ENCODE measurements at regions not wholly inside any gene's neighbourhood (a gene's known extent, or its start where the extent isn't known, plus 50 kb on each side); places are given as distances from the start of the nearest gene placed in this dataset.

GRCh38 chr1:229815961-229816360 is 189.9 kb downstream of the URB2 start:
- Mint-ChIP-seq H3K4me1 (ENCODE audit: low read depth) (no peaks in the 10 kb centered on the region), H3K4me3 (no peak overlapping the region), H3K36me3 (ENCODE audit: low read depth) (no peaks in the 10 kb centered on the region), H3K27me3 (peaks cover 10% of the 10 kb centered on the region), H3K27ac (no peak overlapping the region), H3K9me3 (peaks cover 2% of the 10 kb centered on the region)
- intact Hi-C loops (cut with micrococcal nuclease), result no loop called here

GRCh38 chr1:229817936-229818335 is 191.9 kb downstream of the URB2 start:
- intact Hi-C loops (cut with micrococcal nuclease), result no loop called here
- Mint-ChIP-seq H3K4me3 (no peak overlapping the region), H3K9me3 (no peaks in the 10 kb centered on the region), H3K4me1 (ENCODE audit: low read depth) (no peaks in the 10 kb centered on the region), H3K36me3 (ENCODE audit: low read depth) (no peaks in the 10 kb centered on the region), H3K27ac (no peak overlapping the region), H3K27me3 (peaks cover 12% of the 10 kb centered on the region)

GRCh38 chr1:229819091-229819490 is 193.0 kb downstream of the URB2 start:
- Mint-ChIP-seq H3K27me3 (peaks cover 12% of the 10 kb centered on the region), H3K27ac (no peak overlapping the region), H3K9me3 (no peaks in the 10 kb centered on the region), H3K4me1 (ENCODE audit: low read depth) (no peaks in the 10 kb centered on the region), H3K4me3 (no peak overlapping the region), H3K36me3 (ENCODE audit: low read depth) (no peaks in the 10 kb centered on the region)
- intact Hi-C loops (cut with micrococcal nuclease), result no loop called here

- no peaks in the 10 kb centered on the region for H3K9me3 Mint-ChIP-seq
- no peak overlapping the region for H3K27ac Mint-ChIP-seq
- no peaks in the 10 kb centered on the region for H3K36me3 Mint-ChIP-seq (ENCODE audit: low read depth)
- no peaks in the 10 kb centered on the region for H3K4me1 Mint-ChIP-seq (ENCODE audit: low read depth)
- H3K4me3 Mint-ChIP-seq, result no peak overlapping the region
- intact Hi-C loops (cut with micrococcal nuclease), result no loop called here
- H3K27me3 Mint-ChIP-seq, result peaks cover 6% of the 10 kb centered on the region
Observed at GRCh38 chr1:229822026-229822425, 196.0 kb downstream of the URB2 start.

- Mint-ChIP-seq H3K4me3 (no peak overlapping the region), H3K4me1 (ENCODE audit: low read depth) (no peaks in the 10 kb centered on the region), H3K27ac (no peak overlapping the region), H3K36me3 (ENCODE audit: low read depth) (no peaks in the 10 kb centered on the region), H3K27me3 (peaks cover 5% of the 10 kb centered on the region), H3K9me3 (no peaks in the 10 kb centered on the region)
- intact Hi-C loops (cut with micrococcal nuclease), result no loop called here
Observed at GRCh38 chr1:229825042-229825441, 199.0 kb downstream of the URB2 start.

GRCh38 chr1:229828461-229828860 is 202.4 kb downstream of the URB2 start:
- Mint-ChIP-seq H3K4me1 (ENCODE audit: low read depth) (no peaks in the 10 kb centered on the region), H3K27me3 (peaks cover 11% of the 10 kb centered on the region), H3K4me3 (no peak overlapping the region), H3K9me3 (no peaks in the 10 kb centered on the region), H3K36me3 (ENCODE audit: low read depth) (no peaks in the 10 kb centered on the region), H3K27ac (no peak overlapping the region)
- intact Hi-C loops (cut with micrococcal nuclease), result no loop called here

- H3K4me1 Mint-ChIP-seq (ENCODE audit: low read depth), result peaks cover 5% of the 10 kb centered on the region
- intact Hi-C loops (cut with micrococcal nuclease), result no loop called here
Observed at GRCh38 chr1:229832695-229833094, 206.6 kb downstream of the URB2 start.

GRCh38 chr1:229834230-229834629 is 208.2 kb downstream of the URB2 start:
- intact Hi-C loops (cut with micrococcal nuclease), result no loop called here
- Mint-ChIP-seq H3K27me3 (peaks cover 7% of the 10 kb centered on the region), H3K4me1 (ENCODE audit: low read depth) (peaks cover 8% of the 10 kb centered on the region), H3K27ac (no peak overlapping the region), H3K4me3 (no peak overlapping the region), H3K9me3 (peaks cover 11% of the 10 kb centered on the region), H3K36me3 (ENCODE audit: low read depth) (no peaks in the 10 kb centered on the region)

More at GRCh38 chr1:229832695-229833094, 206.6 kb downstream of the URB2 start:
- Mint-ChIP-seq H3K9me3 (peaks cover 11% of the 10 kb centered on the region), H3K27me3 (peaks cover 10% of the 10 kb centered on the region), H3K4me3 (no peak overlapping the region), H3K36me3 (ENCODE audit: low read depth) (no peaks in the 10 kb centered on the region), H3K27ac (no peak overlapping the region)

GRCh38 chr1:229835226-229835625 is 209.2 kb downstream of the URB2 start:
- intact Hi-C loops (cut with micrococcal nuclease), result no loop called here

GRCh38 chr1:229836324-229836723 is 210.3 kb downstream of the URB2 start:
- Mint-ChIP-seq H3K4me1 (ENCODE audit: low read depth) (peaks cover 14% of the 10 kb centered on the region), H3K4me3 (no peak overlapping the region), H3K27ac (no peak overlapping the region), H3K9me3 (peaks cover 11% of the 10 kb centered on the region), H3K36me3 (ENCODE audit: low read depth) (no peaks in the 10 kb centered on the region), H3K27me3 (peaks cover 4% of the 10 kb centered on the region)
- intact Hi-C loops (cut with micrococcal nuclease), result no loop called here

More at GRCh38 chr1:229835226-229835625, 209.2 kb downstream of the URB2 start:
- Mint-ChIP-seq H3K27me3 (peaks cover 7% of the 10 kb centered on the region), H3K27ac (no peak overlapping the region), H3K9me3 (peaks cover 11% of the 10 kb centered on the region), H3K4me1 (ENCODE audit: low read depth) (peaks cover 10% of the 10 kb centered on the region), H3K36me3 (ENCODE audit: low read depth) (no peaks in the 10 kb centered on the region), H3K4me3 (no peak overlapping the region)

- Mint-ChIP-seq H3K36me3 (ENCODE audit: low read depth) (no peaks in the 10 kb centered on the region), H3K9me3 (peaks cover 11% of the 10 kb centered on the region), H3K27me3 (no peaks in the 10 kb centered on the region), H3K4me1 (ENCODE audit: low read depth) (peaks cover 17% of the 10 kb centered on the region), H3K4me3 (no peak overlapping the region), H3K27ac (no peak overlapping the region)
- intact Hi-C loops (cut with micrococcal nuclease), result no loop called here
Observed at GRCh38 chr1:229838204-229838603, 212.2 kb downstream of the URB2 start.

- peaks cover 2% of the 10 kb centered on the region for H3K27me3 Mint-ChIP-seq
- H3K36me3 Mint-ChIP-seq (ENCODE audit: low read depth), result no peaks in the 10 kb centered on the region
- no peak overlapping the region for H3K4me3 Mint-ChIP-seq
- no peak overlapping the region for H3K27ac Mint-ChIP-seq
- intact Hi-C loops (cut with micrococcal nuclease), result no loop called here
- H3K9me3 Mint-ChIP-seq, result peaks cover 11% of the 10 kb centered on the region
- peaks cover 24% of the 10 kb centered on the region for H3K4me1 Mint-ChIP-seq (ENCODE audit: low read depth)
Observed at GRCh38 chr1:229839800-229840199, 213.8 kb downstream of the URB2 start.

- no peak overlapping the region for H3K4me3 Mint-ChIP-seq
- peaks cover 23% of the 10 kb centered on the region for H3K4me1 Mint-ChIP-seq (ENCODE audit: low read depth)
- intact Hi-C loops (cut with micrococcal nuclease), result no loop called here
- no peaks in the 10 kb centered on the region for H3K36me3 Mint-ChIP-seq (ENCODE audit: low read depth)
- H3K27ac Mint-ChIP-seq, result no peak overlapping the region
- H3K27me3 Mint-ChIP-seq, result peaks cover 2% of the 10 kb centered on the region
- H3K9me3 Mint-ChIP-seq, result peaks cover 6% of the 10 kb centered on the region
Observed at GRCh38 chr1:229841230-229841629, 215.2 kb downstream of the URB2 start.

- H3K27ac Mint-ChIP-seq, result no peak overlapping the region
- peaks cover 18% of the 10 kb centered on the region for H3K4me1 Mint-ChIP-seq (ENCODE audit: low read depth)
- no peaks in the 10 kb centered on the region for H3K9me3 Mint-ChIP-seq
- no peak overlapping the region for H3K4me3 Mint-ChIP-seq
- no peaks in the 10 kb centered on the region for H3K36me3 Mint-ChIP-seq (ENCODE audit: low read depth)
- intact Hi-C loops (cut with micrococcal nuclease), result no loop called here
- peaks cover 2% of the 10 kb centered on the region for H3K27me3 Mint-ChIP-seq
Observed at GRCh38 chr1:229842302-229843255, 216.5 kb downstream of the URB2 start.
